Calu3 (cell line): ENCODE measurements at regions not wholly inside any gene's neighbourhood (a gene's known extent, or its start where the extent isn't known, plus 50 kb on each side); places are given as distances from the start of the nearest gene placed in this dataset.
A peak's percentile ranks its signal among the peaks of the same experiment; 100 is the strongest.
"Not testable (repeated sequence)": the region's sequence is repeated elsewhere in the genome, so short reads cannot be mapped to it uniquely, and the experiment has no call there.

Experiments
- BruUV-seq: library from RNA; stranded (reverse); fragments of 400-500 nt; replicated peaks from 2 replicates; lab custom pipeline; 2021; lab: Mats Ljungman, UMichigan
- CTCF ChIA-PET: fragments of 300-600 bp; sonication (Branson Sonifier 250); formaldehyde crosslinking; loops from one replicate; lab custom pipeline; 2022; ENCODE audit warnings: antibody characterized with exemption; lab: Charles Lee
- DNase-seq: peaks from one replicate; pipeline ENCODE4 v3.0.0; 2022
- H3K27ac Mint-ChIP-seq: one replicate; pipeline ENCODE4 v1.8.0; 2022; ENCODE audit warnings: mixed read lengths; ENCODE audit not compliant: unreplicated experiment
- H3K27me3 Mint-ChIP-seq: one replicate; pipeline ENCODE4 v1.8.0; 2022; ENCODE audit warnings: mixed read lengths; ENCODE audit not compliant: unreplicated experiment
- H3K36me3 Mint-ChIP-seq: one replicate; pipeline ENCODE4 v1.8.0; 2022; ENCODE audit warnings: mild to moderate bottlenecking, moderate library complexity, mixed read lengths; ENCODE audit not compliant: insufficient read depth, unreplicated experiment
- H3K4me1 Mint-ChIP-seq: one replicate; pipeline ENCODE4 v1.8.0; 2022; ENCODE audit warnings: mild to moderate bottlenecking, low read depth, mixed read lengths; ENCODE audit not compliant: unreplicated experiment
- H3K4me3 Mint-ChIP-seq: one replicate; pipeline ENCODE4 v1.8.0; 2022; ENCODE audit warnings: mild to moderate bottlenecking, low read depth, moderate library complexity, mixed read lengths; ENCODE audit not compliant: unreplicated experiment
- H3K9me3 Mint-ChIP-seq: one replicate; pipeline ENCODE4 v1.8.0; 2022; ENCODE audit warnings: low read depth, mixed read lengths; ENCODE audit not compliant: unreplicated experiment
- CTCF ChIP-seq: fragments of 200-600 bp; IDR thresholded peaks from one replicate; pipeline ENCODE4 v1.8.0; 2022; ENCODE audit warnings: antibody characterized with exemption; ENCODE audit not compliant: unreplicated experiment
- intact Hi-C: fragments of 100-400 bp; cut with micrococcal nuclease; formaldehyde crosslinking; loops from one replicate; pipeline ENCODE4 v1.10.0; 2022; ENCODE audit not compliant: unreplicated experiment

DNA sequence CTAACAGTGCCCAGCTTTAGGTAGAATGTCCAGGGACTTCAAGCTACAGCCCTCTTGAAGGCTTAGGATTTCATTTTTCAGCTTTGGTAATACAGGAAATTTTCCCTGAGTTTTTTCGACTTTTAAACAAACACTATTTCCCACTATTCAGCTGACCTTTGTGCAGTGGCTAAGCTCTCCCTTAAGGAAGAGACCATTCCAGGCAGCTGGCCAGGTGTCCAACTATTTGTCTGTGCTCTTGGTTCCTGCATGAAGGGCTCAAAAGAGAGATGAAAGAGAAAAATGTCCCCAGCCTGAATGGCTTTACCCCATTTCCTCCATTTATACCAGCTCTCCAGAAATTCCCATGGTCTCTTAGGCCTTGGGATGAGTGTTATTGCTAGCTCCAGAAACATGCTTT, 111.9 kb upstream of the KLF8 start:
- no TSS peak for BruUV-seq
- Mint-ChIP-seq H3K27ac (no peak overlapping the region), H3K4me1 (peaks cover 6% of the 10 kb centered on the region), H3K27me3 (no peaks in the 10 kb centered on the region), H3K4me3 (no peak overlapping the region), H3K36me3 (no peaks in the 10 kb centered on the region), H3K9me3 (no peaks in the 10 kb centered on the region)
- intact Hi-C loops = no loop called here
- DNase-seq = no peak
- no peak for TF ChIP-seq CTCF
- CTCF ChIA-PET = interaction anchor here (1.0 kb wide), 1 partner anchor 10 kb away, joined by 3 read pairs; no protein-coding TSS in a partner anchor

DNA sequence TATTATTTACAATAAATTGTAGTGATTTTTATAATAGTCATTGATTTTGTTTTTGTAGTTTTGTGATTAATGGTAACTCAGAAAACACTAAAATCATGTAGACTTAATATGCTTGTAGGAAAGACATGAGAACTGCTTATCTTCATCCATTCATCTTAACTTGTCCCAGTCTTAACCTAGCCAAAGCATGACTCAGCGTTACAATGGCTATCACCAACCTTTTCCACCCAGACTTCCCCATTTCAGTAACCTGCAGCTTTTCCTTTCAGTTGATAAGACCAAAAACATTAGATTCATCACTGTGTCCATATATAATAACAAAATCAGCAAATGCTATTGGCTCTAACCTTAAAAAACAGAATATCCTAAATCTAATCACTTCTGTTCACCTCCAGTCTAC, 106.2 kb upstream of the KLF8 start:
- H3K9me3 Mint-ChIP-seq = no peaks in the 10 kb centered on the region
- H3K4me3 Mint-ChIP-seq = no peak overlapping the region
- no TSS peak for BruUV-seq
- peaks cover 47% of the 10 kb centered on the region for H3K4me1 Mint-ChIP-seq
- H3K27ac Mint-ChIP-seq = peak overlapping the region; percentile 27
- intact Hi-C loops = no loop called here
- CTCF ChIA-PET = no interaction called here
- no peak for TF ChIP-seq CTCF
- H3K27me3 Mint-ChIP-seq = no peaks in the 10 kb centered on the region
- no peak for DNase-seq
- H3K36me3 Mint-ChIP-seq = peaks cover 14% of the 10 kb centered on the region

GRCh38 chrX:56130031-56130430, 102.1 kb upstream of the KLF8 start:
- H3K27me3 Mint-ChIP-seq = no peaks in the 10 kb centered on the region
- peak; percentile 55 for DNase-seq
- BruUV-seq = no TSS peak

GRCh38 chrX:56130436-56130835, 101.7 kb upstream of the KLF8 start:
- intact Hi-C loops = loop anchor here (1.0 to 10.0 kb wide), 3 partner anchors 16 to 114 kb away; no protein-coding TSS in a partner anchor
- DNase-seq = peak; percentile 39
- H3K27me3 Mint-ChIP-seq = no peaks in the 10 kb centered on the region
- peak overlapping the region; percentile 82 for H3K27ac Mint-ChIP-seq
- BruUV-seq = no TSS peak
- CTCF ChIA-PET = interaction anchor here (0.8 to 1.1 kb wide), 2 partner anchors 17 to 222 kb away, joined by 3 read pairs; no protein-coding TSS in a partner anchor
- no peak for TF ChIP-seq CTCF
- peaks cover 14% of the 10 kb centered on the region for H3K36me3 Mint-ChIP-seq
- peak overlapping the region; percentile 41 for H3K4me3 Mint-ChIP-seq
- H3K9me3 Mint-ChIP-seq = peaks cover 9% of the 10 kb centered on the region
- peaks cover 60% of the 10 kb centered on the region for H3K4me1 Mint-ChIP-seq

More at GRCh38 chrX:56130031-56130430, 102.1 kb upstream of the KLF8 start:
- Mint-ChIP-seq H3K27ac (peak overlapping the region; percentile 82), H3K9me3 (peaks cover 9% of the 10 kb centered on the region), H3K4me3 (peak overlapping the region; percentile 41), H3K4me1 (peaks cover 64% of the 10 kb centered on the region), H3K36me3 (peaks cover 14% of the 10 kb centered on the region)
- intact Hi-C loops = loop anchor here (1.0 to 10.0 kb wide), 3 partner anchors 16 to 115 kb away; no protein-coding TSS in a partner anchor
- CTCF ChIA-PET = interaction anchor here (0.6 to 1.1 kb wide), 2 partner anchors 10 to 222 kb away, joined by 3 read pairs; no protein-coding TSS in a partner anchor
- no peak for TF ChIP-seq CTCF

DNA sequence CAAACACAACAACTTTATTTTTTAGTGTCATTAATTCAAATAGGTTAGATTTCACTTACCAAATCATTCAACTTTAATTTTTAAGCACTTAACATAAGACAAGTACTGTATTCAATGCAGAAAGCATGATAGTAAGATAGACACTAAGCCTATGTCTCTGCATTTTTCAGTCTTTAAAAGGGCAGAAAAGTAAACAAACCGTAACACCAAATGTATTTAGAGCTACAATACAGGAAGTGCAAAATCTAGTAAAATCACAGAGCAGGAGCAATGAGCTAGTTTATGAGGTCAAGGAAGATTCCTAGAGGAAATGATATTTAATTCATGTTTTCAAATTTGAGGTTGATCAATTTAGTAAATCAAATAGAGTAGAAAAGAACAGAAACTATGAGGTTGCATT, 68.0 kb upstream of the KLF8 start:
- H3K36me3 Mint-ChIP-seq, H3K9me3 Mint-ChIP-seq, intact Hi-C loops, H3K27ac Mint-ChIP-seq, CTCF ChIA-PET, H3K4me3 Mint-ChIP-seq, BruUV-seq, H3K4me1 Mint-ChIP-seq, DNase-seq, H3K27me3 Mint-ChIP-seq: not testable (repeated sequence)
